DND-41 (cell line): ENCODE measurements at regions not wholly inside any gene's neighbourhood (a gene's known extent, or its start where the extent isn't known, plus 50 kb on each side); places are given as distances from the start of the nearest gene placed in this dataset.

Source experiments
- ATAC-seq: fragments of 200-7000 bp; cut with Tn5 transposase; 3 replicates; pipeline ENCODE4 v1.9.1; 2021; ENCODE audit warnings: low read depth; ENCODE audit not compliant: insufficient read depth
- DNase-seq: peaks from one replicate; pipeline ENCODE4 v3.0.0-alpha.2; 2020
- H2AFZ ChIP-seq: 2 replicates; pipeline ENCODE4 v1.6.0; 2012; ENCODE audit warnings: low read depth, low read length
- H3K27ac ChIP-seq: 2 replicates; pipeline ENCODE4 v1.5.1; 2012; ENCODE audit warnings: low read length, inconsistent platforms
- H3K27me3 ChIP-seq: fragments of 200-600 bp; sonication (generic); 2 replicates; pipeline ENCODE4 v1.6.0; 2012; ENCODE audit warnings: low read length, mild to moderate bottlenecking, inconsistent platforms; ENCODE audit not compliant: insufficient read depth, poor library complexity
- H3K36me3 ChIP-seq: 2 replicates; pipeline ENCODE4 v1.5.1; 2012; ENCODE audit warnings: low read length, inconsistent platforms; ENCODE audit not compliant: insufficient read depth
- H3K4me1 ChIP-seq: 2 replicates; pipeline ENCODE4 v1.5.1; 2012; ENCODE audit warnings: mild to moderate bottlenecking, low read length; ENCODE audit not compliant: insufficient read depth
- H3K4me2 ChIP-seq: 2 replicates; pipeline ENCODE4 v1.6.0; 2012; ENCODE audit warnings: mild to moderate bottlenecking, moderate library complexity, low read length, inconsistent platforms; ENCODE audit not compliant: insufficient read depth
- H3K4me3 ChIP-seq, 2 experiments: fragments of 200-600 bp in 1 of 2; shearing (Covaris generic) in 1 of 2; 2 replicates each; pipeline ENCODE4 v1.5.1; 2012 to 2016; ENCODE audit warnings: inconsistent platforms in 2 of 2, low read length in 2 of 2, mild to moderate bottlenecking in 2 of 2, low read depth in 1 of 2, moderate library complexity in 1 of 2
- H3K79me2 ChIP-seq: 2 replicates; pipeline ENCODE4 v1.6.0; 2012; ENCODE audit warnings: low read length, inconsistent platforms; ENCODE audit not compliant: insufficient read depth
- H3K9ac ChIP-seq: 2 replicates; pipeline ENCODE4 v1.6.0; 2012; ENCODE audit warnings: low read depth, mild to moderate bottlenecking, inconsistent platforms, low read length, moderate library complexity
- H3K9me3 ChIP-seq: 2 replicates; pipeline ENCODE4 v1.5.1; 2012; ENCODE audit warnings: low read length, moderate library complexity, mild to moderate bottlenecking, inconsistent platforms; ENCODE audit not compliant: insufficient read depth, severe bottlenecking
- H4K20me1 ChIP-seq: 2 replicates; pipeline ENCODE4 v1.6.0; 2012; ENCODE audit warnings: low read length; ENCODE audit not compliant: insufficient read depth
- CTCF ChIP-seq: IDR thresholded peaks from 2 replicates; pipeline ENCODE4 v1.5.1; 2012; ENCODE audit warnings: borderline replicate concordance, low read length, moderate library complexity, mild to moderate bottlenecking; ENCODE audit not compliant: poor library complexity, severe bottlenecking; ENCODE audit errors: extremely low read depth
- EZH2 ChIP-seq: IDR thresholded peaks from 3 replicates; pipeline ENCODE4 v1.6.1; 2012; ENCODE audit warnings: borderline replicate concordance, low read depth, mild to moderate bottlenecking, moderate library complexity, low read length, inconsistent platforms; ENCODE audit not compliant: severe bottlenecking

GRCh38 chr6:115609111-115609510 is 451.6 kb downstream of the FRK start:
- no peaks in the 10 kb centered on the region for H3K9me3 ChIP-seq
- no peak overlapping the region for H3K27ac ChIP-seq
- H3K4me2 ChIP-seq: no peak overlapping the region
- H2AFZ ChIP-seq: no peak overlapping the region
- H3K79me2 ChIP-seq: no peaks in the 10 kb centered on the region
- H3K9ac ChIP-seq: no peak overlapping the region
- ATAC-seq: no peak
- H4K20me1 ChIP-seq: no peaks in the 10 kb centered on the region
- H3K4me1 ChIP-seq: no peaks in the 10 kb centered on the region
- H3K27me3 ChIP-seq: no peaks in the 10 kb centered on the region
- TF ChIP-seq CTCF (no peak), EZH2 (no peak)
- H3K36me3 ChIP-seq: no peaks in the 10 kb centered on the region
- H3K4me3 ChIP-seq: no peak overlapping the region
- no peak for DNase-seq

- no peaks in the 10 kb centered on the region for H3K4me1 ChIP-seq
Observed at GRCh38 chr6:115602466-115602865, 458.2 kb downstream of the FRK start.

GRCh38 chr6:115601509-115601908 is 459.2 kb downstream of the FRK start:
- TF ChIP-seq EZH2 (no peak), CTCF (no peak)
- H2AFZ ChIP-seq: no peak overlapping the region
- H3K4me3 ChIP-seq: no peak overlapping the region
- no peak for ATAC-seq
- no peaks in the 10 kb centered on the region for H3K79me2 ChIP-seq
- no peaks in the 10 kb centered on the region for H4K20me1 ChIP-seq
- H3K36me3 ChIP-seq: no peaks in the 10 kb centered on the region
- H3K4me2 ChIP-seq: no peak overlapping the region
- no peak overlapping the region for H3K9ac ChIP-seq
- no peak overlapping the region for H3K27ac ChIP-seq
- no peaks in the 10 kb centered on the region for H3K4me1 ChIP-seq
- H3K27me3 ChIP-seq: no peaks in the 10 kb centered on the region
- DNase-seq: no peak
- H3K9me3 ChIP-seq: no peaks in the 10 kb centered on the region

More at GRCh38 chr6:115602466-115602865, 458.2 kb downstream of the FRK start:
- no peaks in the 10 kb centered on the region for H3K9me3 ChIP-seq
- no peak overlapping the region for H3K27ac ChIP-seq
- H3K4me3 ChIP-seq: no peak overlapping the region
- H3K9ac ChIP-seq: no peak overlapping the region
- H4K20me1 ChIP-seq: no peaks in the 10 kb centered on the region
- no peak overlapping the region for H3K4me2 ChIP-seq
- H3K36me3 ChIP-seq: no peaks in the 10 kb centered on the region
- H3K27me3 ChIP-seq: no peaks in the 10 kb centered on the region
- no peak for DNase-seq
- no peak for ATAC-seq
- H3K79me2 ChIP-seq: no peaks in the 10 kb centered on the region
- TF ChIP-seq EZH2 (no peak), CTCF (no peak)
- H2AFZ ChIP-seq: no peak overlapping the region

GRCh38 chr6:115601064-115601463 is 459.6 kb downstream of the FRK start:
- Histone ChIP-seq H3K4me1 (no peaks in the 10 kb centered on the region), H3K27me3 (no peaks in the 10 kb centered on the region), H3K9ac (no peak overlapping the region), H3K4me3 (no peak overlapping the region), H3K4me2 (no peak overlapping the region), H2AFZ (no peak overlapping the region), H4K20me1 (no peaks in the 10 kb centered on the region), H3K9me3 (no peaks in the 10 kb centered on the region), H3K36me3 (no peaks in the 10 kb centered on the region), H3K27ac (no peak overlapping the region), H3K79me2 (no peaks in the 10 kb centered on the region)
- DNase-seq (no peak), ATAC-seq (no peak)
- TF ChIP-seq EZH2: no peak
- no peak for TF ChIP-seq CTCF
